ENCODE measurements at regions not wholly inside any gene's neighbourhood (a gene's known extent, or its start where the extent isn't known, plus 50 kb on each side); places are given as distances from the start of the nearest gene placed in this dataset.

DNA sequence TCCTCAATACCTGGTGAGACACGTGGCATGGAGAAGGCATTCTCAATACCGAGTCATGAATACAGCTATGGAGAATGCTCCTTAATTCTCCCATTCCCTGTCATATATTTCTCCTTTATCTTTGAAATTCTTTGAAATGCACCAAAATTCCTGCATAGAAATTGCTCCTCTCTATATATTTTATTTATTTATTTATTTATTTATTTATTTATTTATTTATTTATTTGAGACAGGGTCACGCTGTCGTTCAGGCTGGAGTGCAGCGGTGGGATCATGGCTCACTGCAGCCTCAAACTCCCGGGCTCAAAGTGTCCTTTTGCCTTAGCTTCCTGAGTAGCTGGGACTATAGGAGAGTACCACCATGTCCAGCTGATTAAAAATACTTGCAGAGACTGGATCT, 190.3 kb upstream of the MAF start:
- DNase-seq (ENCODE audit: low spot score): no peak

DNA sequence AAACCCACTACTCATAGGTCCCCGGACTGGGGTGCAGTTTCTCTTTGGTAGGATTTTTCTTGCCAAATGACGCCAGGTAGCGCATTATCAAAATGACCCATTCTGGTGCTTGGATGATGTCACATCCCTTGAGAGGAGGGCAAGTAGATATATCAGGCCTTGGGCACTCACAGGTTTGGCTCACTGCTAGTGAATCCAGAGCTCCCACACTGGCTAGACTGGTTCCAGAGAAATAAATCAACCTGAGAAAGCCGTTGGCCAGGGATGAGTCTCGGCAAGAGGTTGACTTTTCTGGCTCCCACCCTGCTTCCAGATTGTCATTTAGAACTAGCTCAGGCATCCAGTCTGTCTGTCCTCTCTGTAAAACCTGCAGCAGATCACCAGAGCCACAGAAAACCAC, 188.4 kb upstream of the MAF start:
- no peak for DNase-seq (ENCODE audit: low spot score)

DNA sequence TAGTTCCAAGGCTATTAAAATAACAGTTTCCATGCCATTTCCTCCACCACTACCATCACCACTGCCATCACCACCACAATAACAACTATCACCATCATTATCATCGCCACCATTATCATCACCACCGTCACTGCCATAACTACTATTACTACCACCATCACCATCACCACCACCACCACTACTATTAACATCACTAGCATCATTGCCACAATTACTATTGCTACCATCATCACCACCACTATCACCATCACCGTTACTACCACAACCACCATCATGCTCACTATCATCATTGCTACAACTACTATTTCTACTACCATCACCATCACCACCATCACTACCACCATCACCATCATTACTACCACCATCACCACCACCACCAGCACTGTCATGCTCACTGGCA, 185.9 kb upstream of the MAF start:
- no peak for DNase-seq (ENCODE audit: low spot score)

DNA sequence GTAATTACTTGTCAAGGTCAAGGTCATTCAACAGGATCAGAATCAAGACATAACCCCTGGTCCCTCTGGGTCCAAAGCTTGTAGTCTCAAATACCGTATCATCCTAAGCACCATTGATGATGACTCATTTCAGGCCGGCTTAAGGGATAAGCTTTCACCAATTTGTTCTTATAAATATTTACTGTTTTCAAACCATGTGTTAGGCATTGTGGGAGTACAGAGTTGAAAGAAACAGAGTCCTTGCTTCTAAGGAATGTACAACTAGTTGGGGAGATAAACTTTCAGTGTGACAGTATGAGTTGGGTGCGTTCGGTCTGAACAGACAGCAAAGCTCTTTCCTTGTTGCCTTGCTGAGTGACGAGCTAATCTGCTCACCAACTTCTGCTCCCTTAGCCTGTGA, 183.5 kb upstream of the MAF start:
- peak; percentile 20 for DNase-seq (ENCODE audit: low spot score)

DNA sequence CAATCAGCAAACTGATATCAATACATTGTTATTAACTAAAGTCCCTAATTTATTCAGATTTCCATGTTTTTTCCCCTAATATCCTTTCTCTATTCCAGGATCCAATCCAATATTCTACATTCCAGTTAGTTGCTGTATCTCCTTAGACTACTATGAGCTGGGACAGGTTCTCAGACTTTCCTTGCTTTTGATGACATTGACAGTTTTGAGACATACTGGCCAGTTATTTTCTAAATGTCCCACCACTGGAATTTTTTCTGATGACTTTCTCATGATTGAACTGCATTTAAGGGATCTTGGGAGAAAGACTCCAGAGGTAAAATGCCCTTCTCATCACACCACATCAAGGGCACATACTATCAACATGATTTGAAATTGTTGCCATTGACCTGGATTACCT, 177.1 kb upstream of the MAF start:
- DNase-seq (ENCODE audit: low spot score): no peak

DNA sequence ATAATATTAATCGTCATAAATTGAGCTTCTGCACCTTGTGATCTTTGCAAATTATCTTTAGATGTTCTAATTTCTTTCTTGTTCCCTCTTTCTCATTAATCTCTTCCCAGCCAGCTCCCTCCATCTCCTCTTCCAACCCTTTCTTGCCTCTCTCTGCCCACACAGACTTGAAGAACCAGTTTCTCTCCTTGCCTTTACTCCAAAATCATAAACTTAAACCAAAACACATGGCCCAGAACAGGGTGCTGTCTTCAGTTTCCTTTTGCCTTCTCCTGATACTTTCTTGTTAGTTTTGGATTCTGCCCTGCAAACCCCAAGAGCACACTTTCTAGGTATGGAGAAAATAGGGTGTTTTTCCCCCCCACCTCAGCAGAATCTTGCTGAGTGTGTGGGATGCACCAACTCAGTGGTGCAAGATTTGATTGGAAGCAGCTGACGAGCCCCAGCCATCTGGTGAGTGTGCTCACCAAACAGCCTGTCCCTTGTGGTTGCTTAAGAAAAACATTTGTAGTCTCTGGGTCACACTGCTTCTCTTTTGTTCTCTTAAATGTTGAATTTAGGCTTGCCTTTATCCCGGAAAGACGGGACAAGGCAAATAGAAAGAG, 175.8 kb upstream of the MAF start:
- DNase-seq (ENCODE audit: low spot score): peak; percentile 68

DNA sequence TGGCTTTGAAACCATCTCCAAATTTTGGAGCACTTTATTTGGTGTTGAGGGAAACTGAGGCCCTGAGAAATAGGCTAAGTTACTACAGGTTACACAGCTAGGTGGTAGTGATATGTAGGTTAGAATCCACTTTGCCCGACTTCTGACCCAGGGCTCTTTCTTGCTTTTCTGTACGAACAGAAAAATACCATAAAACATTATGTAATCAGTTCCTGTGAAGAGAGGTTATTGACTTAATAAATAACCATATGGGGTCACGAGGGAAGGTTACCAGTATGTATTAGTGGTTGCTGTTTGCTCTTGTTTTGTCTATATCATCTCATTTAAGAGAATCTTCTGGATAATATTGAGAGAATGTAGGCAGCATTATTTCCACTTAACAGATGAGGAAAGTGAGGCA, 172.2 kb upstream of the MAF start:
- no peak for DNase-seq (ENCODE audit: low spot score)

DNA sequence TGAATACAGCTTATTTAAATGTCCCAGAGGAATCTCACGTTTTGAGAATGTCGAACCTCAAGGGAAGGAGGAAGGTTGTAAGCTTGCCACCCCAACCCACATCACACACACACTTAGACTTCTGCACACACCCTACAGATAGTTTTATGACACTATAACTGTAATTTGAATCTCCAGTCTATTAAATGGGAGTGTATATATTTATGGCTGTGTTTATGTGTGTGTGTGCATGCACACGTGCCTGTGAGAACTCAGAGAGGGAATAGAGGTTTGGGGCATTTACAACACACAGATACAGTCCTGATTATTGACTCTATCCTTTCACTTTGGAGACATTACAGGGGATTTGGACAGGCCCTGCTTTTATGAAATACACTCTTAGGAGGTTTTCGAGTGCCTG, 171.5 kb upstream of the MAF start:
- no peak for DNase-seq (ENCODE audit: low spot score)

DNA sequence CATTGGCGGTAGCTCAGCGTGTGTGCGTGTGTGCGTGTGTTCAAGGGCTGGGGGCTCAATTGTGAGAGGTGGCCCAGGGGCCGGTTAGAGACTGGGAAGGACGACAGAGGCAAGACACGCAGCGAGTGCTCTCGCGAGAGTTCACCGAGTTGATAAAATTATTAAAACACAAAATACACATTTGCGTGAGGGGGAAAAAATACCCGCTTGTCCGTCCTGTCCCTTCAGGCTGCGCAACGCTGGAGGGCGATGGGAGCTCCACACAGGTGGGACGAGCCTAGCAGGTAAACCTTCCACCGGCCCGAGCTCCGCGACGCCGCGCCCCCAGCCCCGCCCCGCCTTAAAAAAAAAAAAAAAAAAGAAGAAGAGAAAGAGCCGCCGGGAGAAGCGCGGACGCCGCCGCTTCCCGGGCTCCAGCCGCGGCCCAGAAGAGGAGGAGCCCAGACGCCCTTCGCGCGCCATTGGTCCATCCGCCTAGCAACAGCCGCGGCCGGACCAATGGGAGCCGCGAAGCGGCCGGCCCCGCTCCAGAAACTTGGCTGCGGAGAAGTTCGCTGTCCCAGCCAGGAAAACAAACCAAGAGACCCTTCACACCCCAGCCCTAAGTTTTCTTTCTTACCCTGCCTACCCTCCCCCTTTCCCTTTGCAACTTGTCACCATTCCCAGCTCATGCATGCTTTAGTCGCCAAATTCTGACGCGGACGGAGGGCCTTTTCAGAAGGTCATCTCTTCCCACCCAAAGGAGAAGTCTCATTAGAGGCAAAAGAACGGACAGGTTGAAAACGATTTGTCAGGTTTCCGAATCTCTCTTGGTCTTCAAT, 169.9 kb upstream of the MAF start:
- peak; percentile 96 for DNase-seq (ENCODE audit: low spot score)

DNA sequence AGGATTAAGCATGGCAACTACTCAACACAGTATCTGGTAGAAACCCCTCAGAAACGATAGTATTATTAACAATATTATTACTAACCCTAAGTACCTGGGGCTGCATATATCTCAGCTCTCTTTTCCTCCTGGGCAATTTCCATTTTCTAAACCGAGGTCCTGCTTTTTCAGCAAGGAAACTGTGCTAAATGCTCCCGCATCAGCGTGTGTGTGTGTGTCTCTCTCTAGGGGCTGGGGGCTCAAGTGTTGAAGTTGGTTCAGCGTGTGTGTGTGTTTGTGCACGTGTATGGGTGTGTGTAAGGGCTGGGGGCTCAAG, 169.3 kb upstream of the MAF start:
- no peak for DNase-seq (ENCODE audit: low spot score)

DNA sequence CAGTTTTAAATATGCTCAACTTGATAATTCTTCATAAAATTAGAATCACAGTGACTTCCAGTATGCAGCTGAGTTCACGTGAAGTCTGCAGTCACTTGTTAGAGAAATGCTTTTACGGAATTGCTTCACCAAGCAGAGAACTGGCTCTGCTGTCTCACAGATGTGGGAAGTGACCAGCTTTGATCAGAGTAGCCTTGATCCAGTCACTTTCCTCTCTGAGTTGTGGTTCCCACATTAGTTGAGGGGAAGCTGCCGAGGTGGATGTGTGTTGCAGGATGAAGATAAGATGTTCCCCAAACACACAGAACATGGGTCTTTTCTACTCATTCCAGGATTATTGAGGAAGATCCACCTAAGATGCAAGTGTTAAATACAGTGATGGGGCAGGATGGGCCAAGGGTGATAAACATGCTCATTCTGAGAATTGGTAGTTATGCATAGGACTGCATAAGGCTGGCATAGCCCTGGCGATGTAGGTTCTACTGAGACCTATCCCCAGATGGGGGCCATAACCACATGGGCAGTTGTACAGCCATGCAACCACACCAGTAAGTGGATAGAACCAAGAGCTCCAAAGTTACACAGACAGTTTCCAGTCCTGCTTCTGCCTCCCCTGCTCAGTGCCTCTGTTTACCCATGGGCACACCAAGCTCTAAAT, 168.9 kb upstream of the MAF start:
- DNase-seq (ENCODE audit: low spot score): no peak

DNA sequence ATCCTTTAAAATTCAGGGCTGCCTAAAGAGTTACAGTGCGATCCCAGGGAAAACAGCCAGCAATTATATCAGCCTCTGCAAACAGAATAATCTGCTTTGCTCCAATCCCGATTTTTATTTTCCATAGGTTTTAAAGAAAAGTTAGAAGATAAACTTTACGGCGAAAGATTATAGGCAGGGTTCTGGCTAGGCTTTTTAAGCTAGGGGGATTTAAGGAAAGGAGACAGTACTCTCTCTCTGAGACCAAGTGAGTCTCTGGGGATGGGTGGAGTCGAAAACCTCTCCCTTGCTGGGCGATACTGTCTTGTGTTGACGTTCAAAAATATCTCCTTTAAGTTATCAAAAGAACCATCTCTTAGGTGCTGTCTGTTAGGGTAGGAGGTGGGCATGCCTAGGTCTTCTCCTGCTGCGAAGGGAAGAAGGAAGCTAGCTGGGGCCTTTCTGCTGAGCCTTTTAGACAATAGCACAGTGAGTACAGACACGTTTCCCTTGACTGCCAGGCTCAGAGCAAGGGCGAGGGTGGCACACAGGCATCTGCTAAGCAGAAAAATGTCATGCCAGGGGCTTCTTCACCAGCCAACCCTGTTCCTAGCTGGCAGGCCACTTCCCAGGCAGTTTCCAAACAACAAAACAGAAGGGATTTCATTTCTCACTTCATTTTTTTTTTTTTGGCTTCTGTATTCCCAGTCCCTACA, 167.9 kb upstream of the MAF start:
- DNase-seq (ENCODE audit: low spot score): no peak

DNA sequence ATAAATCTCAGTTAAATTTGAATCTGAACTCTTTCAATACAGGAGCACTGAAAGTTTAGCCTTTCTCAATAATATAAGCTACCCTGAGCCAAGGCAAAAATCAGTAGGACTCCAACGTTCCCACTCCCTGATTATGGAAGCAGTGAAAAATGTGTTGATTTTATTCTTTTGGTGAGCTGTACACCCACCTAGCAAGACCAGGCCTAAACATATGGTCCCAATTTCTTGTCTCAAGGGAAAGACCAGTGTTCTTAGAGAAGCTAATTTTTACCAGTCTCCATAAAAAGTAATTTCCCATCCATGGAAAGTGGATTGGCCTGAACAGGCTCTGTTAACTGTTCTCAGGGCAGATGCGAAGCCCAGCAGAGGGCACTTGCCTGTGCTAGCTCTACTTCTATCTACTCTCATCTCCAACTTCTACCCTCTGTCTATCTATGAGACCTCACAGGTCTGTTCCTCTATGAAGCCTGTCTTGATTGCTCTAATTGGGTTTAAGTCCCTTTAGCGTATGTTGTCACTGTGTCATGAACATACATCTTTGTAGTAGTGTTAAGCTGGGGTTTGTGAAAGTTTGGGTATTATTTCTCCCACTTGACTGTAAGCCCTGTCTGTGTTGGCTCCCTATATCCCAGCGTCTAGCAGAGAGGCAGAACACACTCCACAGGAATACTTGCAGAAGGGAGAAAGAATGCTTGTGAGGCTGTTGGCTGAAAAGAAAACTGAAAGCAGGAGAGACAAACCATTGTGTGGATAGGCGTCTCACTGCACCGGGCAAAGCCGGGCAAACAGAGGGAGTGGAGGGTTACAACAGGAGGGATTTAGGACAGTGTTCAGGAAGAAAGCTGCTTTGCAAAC, 167.1 kb upstream of the MAF start:
- peak; percentile 40 for DNase-seq (ENCODE audit: low spot score)

DNA sequence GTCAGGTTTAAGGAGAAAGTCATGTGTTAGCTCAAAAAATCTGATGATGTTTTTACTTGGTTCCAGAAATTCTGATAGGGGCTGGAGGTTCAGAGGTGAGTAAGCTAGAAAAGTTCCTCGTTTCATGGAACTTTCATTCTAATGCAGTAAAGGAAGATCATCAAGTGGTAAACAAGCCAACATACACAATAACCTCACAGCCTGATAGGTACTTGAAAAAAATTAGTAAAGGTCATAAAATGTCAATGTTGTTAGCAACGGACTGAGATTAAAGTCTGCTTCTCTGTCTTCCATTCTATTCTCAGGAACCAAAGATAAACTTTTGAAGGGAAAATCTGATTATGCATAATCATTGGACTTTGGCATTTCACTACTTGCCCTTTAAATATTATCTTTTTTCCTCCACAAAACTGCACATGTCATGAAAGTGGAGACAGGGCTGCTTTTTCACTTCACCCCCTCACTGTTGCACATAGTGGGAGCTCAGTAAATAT, 165.4 kb upstream of the MAF start:
- no peak for DNase-seq (ENCODE audit: low spot score)

DNA sequence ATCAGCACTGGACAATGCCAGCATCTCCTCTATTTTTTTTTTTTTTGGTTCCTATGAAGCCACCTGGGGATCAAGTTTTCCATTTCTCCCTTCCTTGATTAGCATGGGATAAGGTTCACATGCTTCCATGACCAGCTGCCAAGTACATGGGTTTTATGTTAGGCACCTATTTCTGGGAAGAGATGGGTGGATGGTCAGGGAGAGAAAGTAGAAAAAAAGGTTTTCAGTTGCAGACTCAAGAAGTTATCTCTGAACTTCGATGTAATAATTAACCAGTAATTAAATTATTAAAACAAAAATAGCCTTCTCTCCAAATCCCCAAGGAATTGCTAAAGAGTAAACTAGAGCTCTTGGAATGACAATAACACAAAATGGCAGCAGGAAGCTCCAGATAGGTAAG, 164.9 kb upstream of the MAF start:
- no peak for DNase-seq (ENCODE audit: low spot score)

DNA sequence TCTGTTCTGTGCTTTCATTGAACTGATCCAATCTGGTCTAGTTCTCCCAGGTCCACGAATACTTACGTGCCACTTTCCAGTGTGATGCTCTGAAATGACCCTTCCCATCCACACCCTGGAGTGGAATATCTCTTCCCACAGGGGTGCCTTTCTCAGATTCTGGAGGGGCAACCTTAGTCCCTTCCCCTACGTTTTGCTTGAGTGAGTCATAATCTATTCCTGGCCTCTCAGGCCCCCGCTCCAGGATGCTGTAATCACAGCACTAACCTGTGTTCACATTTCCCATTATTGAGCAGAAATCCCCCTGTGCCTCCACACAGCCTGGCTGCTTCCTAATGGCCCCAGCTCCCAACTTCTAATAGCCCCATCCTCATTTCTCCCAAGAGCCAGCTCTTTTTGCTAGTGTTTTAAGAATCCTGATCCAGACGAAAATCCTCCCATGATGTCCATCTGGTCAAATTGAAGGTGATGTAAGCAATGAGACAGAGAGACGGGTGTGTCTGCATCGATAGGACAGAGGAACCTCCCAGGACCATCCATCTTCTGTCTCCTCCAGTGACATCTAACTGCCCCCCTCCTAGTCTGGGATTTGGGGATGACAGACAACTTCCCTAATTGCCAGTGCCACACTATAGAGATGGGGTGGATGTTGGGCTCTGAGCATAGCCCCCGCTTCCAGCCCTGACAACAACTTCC, 164.0 kb upstream of the MAF start:
- DNase-seq (ENCODE audit: low spot score): no peak

DNA sequence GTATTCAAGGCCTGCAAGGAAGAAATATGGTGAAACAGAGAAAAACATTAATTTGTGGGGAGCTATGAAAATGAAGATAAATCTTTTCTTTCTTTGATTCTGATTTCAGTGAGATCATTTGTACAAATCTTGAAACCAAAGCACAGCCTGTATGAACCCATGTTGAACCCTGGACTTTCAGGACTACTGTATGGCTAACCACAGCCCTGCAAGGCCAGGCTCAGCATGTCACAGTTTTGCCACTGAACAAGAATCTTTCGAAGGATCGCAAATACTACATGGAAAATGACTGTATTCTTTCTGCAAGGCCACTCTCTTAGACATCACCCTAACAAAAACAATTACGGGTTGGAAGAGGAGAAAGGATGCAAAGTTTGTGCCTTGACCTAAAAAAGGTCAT, 161.7 kb upstream of the MAF start:
- no peak for DNase-seq (ENCODE audit: low spot score)

DNA sequence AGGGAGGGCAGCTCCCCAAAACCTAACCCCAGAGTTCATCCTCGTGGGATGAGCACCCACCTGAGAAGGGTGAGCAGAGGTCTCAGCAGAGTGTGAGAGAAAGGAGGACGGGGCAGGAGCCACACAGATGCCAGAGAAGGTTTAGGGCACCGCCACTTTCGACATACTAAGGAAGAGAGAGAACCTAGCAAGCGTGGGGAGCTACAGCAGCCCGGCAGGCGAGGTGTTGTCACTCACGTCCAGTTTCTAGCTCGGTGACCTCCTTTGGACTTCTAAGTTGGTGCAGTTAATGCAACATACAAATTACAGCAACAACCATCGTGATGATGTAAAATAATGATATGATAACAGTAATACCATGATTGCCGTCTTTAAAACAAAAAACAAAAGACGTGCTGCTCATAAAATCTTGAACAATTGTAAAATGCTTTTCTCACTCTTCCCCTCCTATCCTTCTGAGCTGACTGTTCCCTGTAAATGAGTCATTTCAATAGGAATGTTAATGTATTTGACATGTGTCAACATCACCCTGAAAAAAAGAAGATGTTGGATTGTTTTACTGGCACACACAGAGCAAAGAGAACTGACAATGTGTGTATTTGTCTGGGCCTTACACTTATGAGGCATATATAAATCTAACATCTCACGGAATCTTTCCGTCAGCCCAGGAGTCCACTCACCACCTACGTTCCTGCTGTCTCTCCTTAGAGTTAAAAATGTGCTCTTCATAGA, 158.2 kb upstream of the MAF start:
- DNase-seq (ENCODE audit: low spot score): no peak

DNA sequence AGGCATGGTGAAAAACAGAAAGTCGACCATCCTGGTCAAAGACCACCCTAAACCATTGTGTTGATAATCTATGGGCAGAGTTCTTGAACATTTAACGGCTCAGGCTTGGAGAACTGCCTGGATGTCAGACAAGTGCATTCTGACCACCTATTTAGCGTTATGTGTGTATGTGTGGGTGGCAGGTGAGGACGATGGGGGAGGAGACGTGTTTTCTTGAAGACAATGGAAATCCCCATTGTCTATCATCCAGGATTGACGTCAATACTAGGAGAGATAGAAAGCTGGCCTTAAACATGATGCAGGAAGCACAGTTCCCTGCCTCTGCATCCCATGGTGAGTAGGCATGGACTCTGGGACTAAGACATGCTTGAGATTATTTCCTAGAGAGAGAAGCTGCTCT, 157.4 kb upstream of the MAF start:
- no peak for DNase-seq (ENCODE audit: low spot score)

DNA sequence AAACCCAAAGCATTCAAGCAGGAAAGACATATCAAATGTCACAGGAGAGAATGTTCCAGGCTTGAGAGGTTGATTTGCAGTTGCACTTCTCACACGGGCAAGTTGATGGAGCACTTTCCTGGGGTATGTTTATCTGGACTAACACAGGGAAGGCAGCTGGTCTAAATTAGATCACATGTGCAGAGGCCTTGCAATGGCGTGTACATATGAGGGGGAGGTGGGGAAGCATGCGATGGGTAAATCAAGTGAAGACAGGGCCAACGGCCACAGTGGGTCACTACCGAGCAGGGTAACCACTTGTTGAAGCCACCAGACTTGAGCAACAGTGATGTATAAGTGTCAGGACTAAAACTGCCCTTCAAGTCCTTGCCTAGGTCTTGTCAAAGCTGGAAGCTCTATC, 156.6 kb upstream of the MAF start:
- DNase-seq (ENCODE audit: low spot score): no peak

DNA sequence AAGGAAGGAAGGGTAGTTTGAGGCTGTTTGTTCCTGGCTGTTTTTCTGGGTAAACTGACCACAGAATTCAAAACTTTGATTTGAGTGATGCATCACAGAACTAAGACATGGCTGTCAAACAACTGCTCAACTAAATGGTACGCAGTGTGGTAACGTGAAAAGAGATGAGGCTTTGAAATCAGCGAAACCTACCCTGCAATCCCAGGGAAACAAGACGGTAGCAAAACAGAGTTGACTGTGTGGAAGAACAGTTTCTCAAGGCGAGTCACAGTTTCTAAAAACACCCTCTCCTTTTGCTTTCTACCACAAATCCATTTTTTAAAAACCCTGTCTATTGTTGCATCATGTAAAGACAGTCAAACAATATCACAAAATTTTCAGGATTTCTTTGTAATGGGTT, 156.0 kb upstream of the MAF start:
- DNase-seq (ENCODE audit: low spot score): no peak
